ENCODE measurements at regions not wholly inside any gene's neighbourhood (a gene's known extent, or its start where the extent isn't known, plus 50 kb on each side); places are given as distances from the start of the nearest gene placed in this dataset.

DNA sequence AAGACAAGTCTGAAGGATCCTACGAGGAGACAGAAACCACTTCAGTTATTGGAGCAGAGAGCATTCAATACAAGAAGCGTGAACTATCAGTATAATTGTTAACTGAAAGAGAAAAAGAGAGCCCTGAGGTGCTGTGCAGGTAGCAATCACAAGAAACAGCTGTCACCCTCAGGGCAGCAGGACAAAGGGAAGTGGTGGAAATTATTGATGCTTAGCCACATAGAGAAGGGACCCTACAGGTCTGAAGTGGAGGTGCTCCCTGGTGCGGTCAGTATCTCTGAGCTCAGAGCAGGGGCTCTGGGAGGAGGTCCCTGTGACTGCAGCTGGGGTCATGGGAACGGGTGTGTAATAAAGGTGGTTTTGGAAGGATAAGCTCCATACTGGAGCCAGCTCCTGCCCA is 97.8 kb upstream of the KLF6 start:
- intact Hi-C loops (cut with DNase I; ENCODE audit: low total_unique reads) (loop anchor here (10.0 kb wide), 1 partner anchor 772 kb away; no protein-coding TSS in a partner anchor), in situ Hi-C loops (cut with MboI; ENCODE audit: low sequenced_read_pairs in 4 of 4) (no loop called here)
- H3K4me1 ChIP-seq, result peaks cover 16 to 18% of the 10 kb centered on the region in 2 donors
- no peaks in the 10 kb centered on the region for H3K36me3 ChIP-seq
- TF ChIP-seq POLR2A (IDR thresholded peaks at IDR 0.05), result no peak
- no peak for TF ChIP-seq CTCF (IDR thresholded peaks at IDR 0.05 in 4 of 5, conservative IDR thresholded peaks at IDR 0.05 in 1 of 5)
- no peak for DNase-seq
- H3K4me3 ChIP-seq, result no peak overlapping the region
- no peaks in the 10 kb centered on the region for H3K9me3 ChIP-seq
- no peak overlapping the region for H3K27ac ChIP-seq
- no peak for ATAC-seq
- no peaks in the 10 kb centered on the region for H3K27me3 ChIP-seq

DNA sequence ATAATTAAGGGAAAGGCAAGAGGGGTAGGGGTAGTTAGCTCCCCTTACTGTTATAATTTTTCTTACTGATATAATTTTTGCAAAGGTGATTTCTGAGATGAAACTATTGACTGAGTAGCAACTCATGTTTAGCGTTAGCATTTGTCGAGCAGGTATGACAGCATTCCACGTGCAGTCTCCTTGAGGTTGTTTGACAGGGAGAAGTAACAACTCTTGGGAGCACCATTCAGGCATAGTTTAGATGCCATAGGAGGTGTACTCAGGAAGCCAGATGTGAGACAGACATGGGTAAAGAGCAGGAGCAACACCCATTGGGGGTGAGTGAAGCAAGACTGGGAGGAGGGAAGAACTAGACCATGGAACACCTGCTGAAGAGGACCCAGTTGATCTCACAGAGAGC is 96.6 kb upstream of the KLF6 start:
- TF ChIP-seq POLR2A (IDR thresholded peaks at IDR 0.05) (no peak), CTCF (IDR thresholded peaks at IDR 0.05 in 4 of 5, conservative IDR thresholded peaks at IDR 0.05 in 1 of 5) (no peak)
- ATAC-seq (no peak), DNase-seq (no peak)
- Histone ChIP-seq H3K4me1 (peaks cover 4 to 6% of the 10 kb centered on the region in 2 donors), H3K36me3 (no peaks in the 10 kb centered on the region), H3K27me3 (no peaks in the 10 kb centered on the region), H3K4me3 (no peak overlapping the region), H3K27ac (no peak overlapping the region), H3K9me3 (no peaks in the 10 kb centered on the region)
- in situ Hi-C loops (cut with MboI; ENCODE audit: low sequenced_read_pairs in 4 of 4) (no loop called here), intact Hi-C loops (cut with DNase I; ENCODE audit: low total_unique reads) (loop anchor here (10.0 kb wide), 1 partner anchor 773 kb away; no protein-coding TSS in a partner anchor)

DNA sequence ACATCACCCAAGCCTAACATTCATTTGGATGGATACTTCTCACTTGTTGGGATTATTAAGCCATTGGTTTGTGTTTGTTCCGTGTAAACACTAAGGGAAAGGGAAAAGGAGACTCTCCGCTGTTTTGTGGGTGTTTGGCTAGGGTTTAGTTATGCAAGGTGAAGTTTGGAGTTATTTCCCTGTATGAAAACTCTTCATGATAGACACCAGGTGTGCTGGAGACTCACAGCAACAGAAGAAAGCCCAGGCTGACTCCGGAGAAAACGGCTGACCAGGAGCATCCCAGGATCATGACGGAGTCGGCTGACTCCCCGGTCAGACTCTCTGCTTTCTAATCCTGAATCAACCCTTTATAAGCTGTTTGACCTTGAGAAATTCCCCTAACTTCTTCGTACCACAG is 94.1 kb upstream of the KLF6 start:
- no peak for ATAC-seq
- intact Hi-C loops (cut with DNase I; ENCODE audit: low total_unique reads) (no loop called here), in situ Hi-C loops (cut with MboI; ENCODE audit: low sequenced_read_pairs in 4 of 4) (no loop called here)
- H3K27me3 ChIP-seq, result no peaks in the 10 kb centered on the region
- H3K27ac ChIP-seq, result no peak overlapping the region
- peaks cover 2 to 6% of the 10 kb centered on the region in 2 donors for H3K4me1 ChIP-seq
- DNase-seq, result no peak
- H3K9me3 ChIP-seq, result no peaks in the 10 kb centered on the region
- no peaks in the 10 kb centered on the region for H3K36me3 ChIP-seq
- TF ChIP-seq CTCF (IDR thresholded peaks at IDR 0.05 in 4 of 5, conservative IDR thresholded peaks at IDR 0.05 in 1 of 5), result no peak
- TF ChIP-seq POLR2A (IDR thresholded peaks at IDR 0.05), result no peak
- H3K4me3 ChIP-seq, result no peak overlapping the region

GRCh38 chr10:3877211-3878000 is 92.4 kb upstream of the KLF6 start:
- no peaks in the 10 kb centered on the region for H3K9me3 ChIP-seq
- peaks cover 11% of the 10 kb centered on the region in 2 donors for H3K4me1 ChIP-seq
- in situ Hi-C loops (cut with MboI; ENCODE audit: low sequenced_read_pairs in 4 of 4) (no loop called here), intact Hi-C loops (cut with DNase I; ENCODE audit: low total_unique reads) (no loop called here)
- no peak for TF ChIP-seq POLR2A (IDR thresholded peaks at IDR 0.05)
- no peak for TF ChIP-seq CTCF (IDR thresholded peaks at IDR 0.05 in 4 of 5, conservative IDR thresholded peaks at IDR 0.05 in 1 of 5)
- ATAC-seq (no peak), DNase-seq (no peak)
- H3K27ac ChIP-seq, result no peak overlapping the region
- H3K36me3 ChIP-seq, result no peaks in the 10 kb centered on the region
- no peak overlapping the region for H3K4me3 ChIP-seq
- H3K27me3 ChIP-seq, result no peaks in the 10 kb centered on the region
